T-helper 2 cell treated with Interferon-gamma antibody and Interleukin-4, amounts not matched to agents 5 μg/mL and 100 μg/mL, for 36 hours (primary cell): ENCODE measurements at regions not wholly inside any gene's neighbourhood (a gene's known extent, or its start where the extent isn't known, plus 50 kb on each side); places are given as distances from the start of the nearest gene placed in this dataset.
"Not testable (repeated sequence)": the region's sequence is repeated elsewhere in the genome, so short reads cannot be mapped to it uniquely, and the experiment has no call there.

Experiments used
- DNase-seq: peaks from one replicate; pipeline ENCODE4 v3.0.0; 2021; ENCODE audit warnings: low spot score
- H3K27ac Mint-ChIP-seq: one replicate; pipeline ENCODE4 v1.8.0; 2021; ENCODE audit warnings: mild to moderate bottlenecking, mixed read lengths
- H3K27me3 Mint-ChIP-seq: one replicate; pipeline ENCODE4 v1.8.0; 2021; ENCODE audit warnings: low read depth, mixed read lengths
- H3K36me3 Mint-ChIP-seq: one replicate; pipeline ENCODE4 v1.8.0; 2021; ENCODE audit warnings: low read depth, mixed read lengths
- H3K4me1 Mint-ChIP-seq: one replicate; pipeline ENCODE4 v1.8.0; 2021; ENCODE audit warnings: low read depth, mixed read lengths
- H3K4me3 Mint-ChIP-seq: one replicate; pipeline ENCODE4 v1.8.0; 2022; ENCODE audit warnings: mild to moderate bottlenecking, moderate library complexity, mixed read lengths
- H3K9me3 Mint-ChIP-seq: one replicate; pipeline ENCODE4 v1.8.0; 2021; ENCODE audit warnings: mixed read lengths

DNA sequence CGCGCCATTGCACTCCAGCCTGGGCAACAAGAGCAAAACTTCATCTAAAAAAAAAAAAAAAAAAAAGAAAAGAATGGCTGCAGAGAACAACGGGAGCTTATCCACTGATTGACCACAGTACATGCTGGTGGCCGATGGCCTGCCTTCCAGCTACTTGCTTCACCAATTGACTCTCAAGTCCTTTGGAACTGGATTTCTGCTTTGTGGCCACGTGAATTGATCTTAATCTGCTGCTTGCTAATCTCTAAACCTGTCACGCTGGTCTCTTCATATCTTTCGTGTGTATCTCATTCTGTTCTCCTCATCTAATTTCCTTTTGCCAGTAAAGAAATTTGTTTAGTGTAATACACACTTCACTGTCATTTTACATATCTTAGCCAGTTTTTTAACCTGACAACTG, 512.5 kb upstream of the CNTNAP5 start:
- no peak overlapping the region for H3K27ac Mint-ChIP-seq
- no peaks in the 10 kb centered on the region for H3K36me3 Mint-ChIP-seq
- no peak overlapping the region for H3K4me3 Mint-ChIP-seq
- no peaks in the 10 kb centered on the region for H3K4me1 Mint-ChIP-seq
- peaks cover 10% of the 10 kb centered on the region for H3K9me3 Mint-ChIP-seq
- H3K27me3 Mint-ChIP-seq = no peaks in the 10 kb centered on the region
- DNase-seq = no peak

GRCh38 chr2:123513351-123513750, 511.7 kb upstream of the CNTNAP5 start:
- Mint-ChIP-seq H3K36me3 (no peaks in the 10 kb centered on the region), H3K4me1 (no peaks in the 10 kb centered on the region), H3K9me3 (peaks cover 8% of the 10 kb centered on the region), H3K27ac (no peak overlapping the region), H3K27me3 (no peaks in the 10 kb centered on the region), H3K4me3 (no peak overlapping the region)
- DNase-seq = no peak

DNA sequence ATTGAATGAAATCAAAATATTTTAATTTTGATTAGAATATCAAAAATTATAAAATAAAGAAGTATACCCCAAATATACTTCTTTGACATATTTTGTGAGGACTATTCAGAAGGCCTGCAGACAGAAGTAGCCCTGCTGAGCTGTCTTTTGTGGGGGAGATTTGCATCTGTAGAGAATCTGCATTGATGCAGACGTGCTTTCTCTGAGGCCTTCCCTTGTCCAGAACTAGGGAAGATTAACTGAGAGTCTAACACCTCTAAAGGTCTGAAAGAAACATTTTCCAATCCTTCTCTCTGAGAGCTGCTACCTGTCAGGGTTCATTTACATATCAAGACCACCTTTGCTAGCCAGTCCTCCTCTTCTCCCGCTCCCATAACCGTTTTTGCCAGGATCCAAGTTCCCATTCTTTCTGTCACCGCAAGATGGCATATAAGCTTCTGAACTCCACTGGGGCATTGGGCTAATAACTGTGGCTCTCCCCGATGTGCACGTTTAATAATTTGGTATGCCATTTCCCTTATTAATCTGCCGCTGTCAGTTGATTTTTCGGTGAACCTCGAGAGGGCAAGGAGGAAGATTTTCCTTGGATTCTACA, 510.4 kb upstream of the CNTNAP5 start:
- Mint-ChIP-seq H3K4me3 (no peak overlapping the region), H3K27me3 (no peaks in the 10 kb centered on the region), H3K9me3 (peaks cover 8% of the 10 kb centered on the region), H3K36me3 (no peaks in the 10 kb centered on the region), H3K27ac (no peak overlapping the region), H3K4me1 (no peaks in the 10 kb centered on the region)
- no peak for DNase-seq

DNA sequence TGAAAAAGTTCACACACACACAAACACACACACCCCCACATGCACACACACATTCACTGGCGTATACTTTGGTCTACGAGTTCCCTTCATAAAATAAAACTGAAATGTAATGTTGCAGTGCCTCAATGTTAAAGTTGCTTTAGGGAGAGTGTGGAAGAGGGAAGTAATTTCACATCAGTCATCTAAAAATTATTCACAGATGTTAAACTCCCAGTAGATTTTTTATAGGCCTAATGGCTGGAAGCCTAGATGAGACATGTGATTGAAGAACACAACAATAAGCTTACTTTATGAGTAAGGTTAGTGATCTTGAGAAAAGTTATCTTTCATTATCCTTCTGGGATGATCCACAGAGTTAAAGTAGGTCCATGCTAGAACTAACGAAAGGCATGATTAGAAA, 506.7 kb upstream of the CNTNAP5 start:
- Mint-ChIP-seq H3K27ac (no peak overlapping the region), H3K27me3 (no peaks in the 10 kb centered on the region), H3K9me3 (peaks cover 22% of the 10 kb centered on the region), H3K4me1 (no peaks in the 10 kb centered on the region), H3K36me3 (no peaks in the 10 kb centered on the region), H3K4me3 (no peak overlapping the region)
- no peak for DNase-seq

DNA sequence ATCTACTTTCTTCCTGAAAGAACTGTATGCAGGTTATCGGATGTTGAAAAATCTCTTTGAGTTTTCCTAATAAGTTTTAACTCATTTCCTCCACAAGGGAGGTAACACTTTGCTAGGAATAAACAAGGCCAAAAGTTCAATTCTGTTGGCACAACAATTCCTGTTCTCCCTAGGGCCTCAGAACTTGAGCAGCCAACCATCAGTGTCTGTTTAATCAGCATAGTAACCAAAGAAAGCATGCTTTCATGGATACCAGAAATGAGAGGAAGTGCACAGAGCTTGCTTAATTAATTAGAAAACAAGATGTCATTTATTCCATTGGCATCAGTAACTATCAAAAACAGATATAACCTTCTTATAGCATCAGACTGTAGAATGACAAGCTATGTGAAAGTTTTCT, 503.2 kb upstream of the CNTNAP5 start:
- Mint-ChIP-seq H3K36me3 (no peaks in the 10 kb centered on the region), H3K4me3 (no peak overlapping the region), H3K9me3 (peaks cover 43% of the 10 kb centered on the region), H3K27ac (no peak overlapping the region), H3K27me3 (no peaks in the 10 kb centered on the region), H3K4me1 (no peaks in the 10 kb centered on the region)
- no peak for DNase-seq

GRCh38 chr2:123522498-123522897, 502.6 kb upstream of the CNTNAP5 start:
- not testable (repeated sequence) for H3K27me3 Mint-ChIP-seq, DNase-seq, H3K4me3 Mint-ChIP-seq, H3K27ac Mint-ChIP-seq, H3K4me1 Mint-ChIP-seq, H3K36me3 Mint-ChIP-seq
- H3K9me3 Mint-ChIP-seq = peaks cover 39% of the 10 kb centered on the region

- no peaks in the 10 kb centered on the region for H3K4me1 Mint-ChIP-seq
- H3K4me3 Mint-ChIP-seq = no peak overlapping the region
- H3K36me3 Mint-ChIP-seq = no peaks in the 10 kb centered on the region
- H3K9me3 Mint-ChIP-seq = peaks cover 57% of the 10 kb centered on the region
- H3K27me3 Mint-ChIP-seq = no peaks in the 10 kb centered on the region
- DNase-seq = no peak
- H3K27ac Mint-ChIP-seq = no peak overlapping the region
Measured at GRCh38 chr2:123528996-123529707, 495.9 kb upstream of the CNTNAP5 start.

- no peak overlapping the region for H3K4me3 Mint-ChIP-seq
- H3K36me3 Mint-ChIP-seq = no peaks in the 10 kb centered on the region
- H3K9me3 Mint-ChIP-seq = peaks cover 58% of the 10 kb centered on the region
- no peak for DNase-seq
- H3K4me1 Mint-ChIP-seq = no peaks in the 10 kb centered on the region
- no peaks in the 10 kb centered on the region for H3K27me3 Mint-ChIP-seq
- no peak overlapping the region for H3K27ac Mint-ChIP-seq
Measured at GRCh38 chr2:123530004-123530403, 495.1 kb upstream of the CNTNAP5 start.

GRCh38 chr2:123532126-123532525, 493.0 kb upstream of the CNTNAP5 start:
- no peak for DNase-seq
- Mint-ChIP-seq H3K27me3 (no peaks in the 10 kb centered on the region), H3K4me3 (no peak overlapping the region), H3K9me3 (peaks cover 52% of the 10 kb centered on the region), H3K36me3 (no peaks in the 10 kb centered on the region), H3K27ac (no peak overlapping the region), H3K4me1 (no peaks in the 10 kb centered on the region)

GRCh38 chr2:123532994-123533393, 492.1 kb upstream of the CNTNAP5 start:
- Mint-ChIP-seq H3K27me3 (no peaks in the 10 kb centered on the region), H3K4me1 (no peaks in the 10 kb centered on the region), H3K27ac (no peak overlapping the region), H3K4me3 (no peak overlapping the region), H3K36me3 (no peaks in the 10 kb centered on the region), H3K9me3 (peaks cover 54% of the 10 kb centered on the region)
- DNase-seq = no peak

DNA sequence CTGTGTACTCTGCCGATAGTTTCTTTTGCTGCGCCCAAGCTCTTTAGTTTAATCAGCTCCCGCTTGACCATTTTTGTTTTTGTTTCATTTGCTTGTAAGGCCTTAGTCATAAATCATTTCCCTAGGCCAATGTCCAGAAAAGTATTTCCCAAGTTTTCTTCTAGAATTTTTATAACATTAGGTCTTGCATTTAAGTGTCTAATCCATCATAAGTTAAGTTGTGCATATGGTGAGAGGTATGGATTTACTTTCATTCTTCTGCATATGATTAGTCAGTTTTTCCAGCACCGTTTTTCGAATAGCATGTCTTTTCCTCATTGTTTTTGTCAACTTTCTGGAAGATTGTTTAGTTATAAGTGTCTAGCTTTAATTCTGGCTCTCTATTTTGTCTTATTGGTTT, 484.8 kb upstream of the CNTNAP5 start:
- Mint-ChIP-seq H3K27me3 (no peaks in the 10 kb centered on the region), H3K9me3 (peaks cover 51% of the 10 kb centered on the region), H3K36me3 (no peaks in the 10 kb centered on the region), H3K4me3 (no peak overlapping the region), H3K27ac (no peak overlapping the region), H3K4me1 (no peaks in the 10 kb centered on the region)
- no peak for DNase-seq

DNA sequence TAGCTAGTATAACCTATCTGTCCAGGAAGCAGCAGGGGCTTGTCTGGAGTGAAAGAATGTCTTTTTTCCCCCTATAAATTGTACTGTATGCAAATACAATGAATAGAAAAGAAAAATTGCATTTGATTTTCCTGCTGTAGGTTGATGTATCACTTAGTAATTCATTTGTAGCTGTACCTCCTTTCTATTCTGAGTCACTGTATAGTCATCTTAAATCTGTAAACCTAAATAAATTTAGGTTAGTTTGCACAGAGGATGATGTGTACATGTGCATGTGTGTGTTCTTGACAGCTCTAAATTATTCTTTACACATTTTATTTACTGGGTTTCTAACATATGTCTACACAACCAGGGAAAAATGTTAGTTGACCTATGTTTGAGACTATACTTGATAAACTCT, 478.7 kb upstream of the CNTNAP5 start:
- DNase-seq = no peak
- Mint-ChIP-seq H3K4me3 (no peak overlapping the region), H3K27ac (no peak overlapping the region), H3K4me1 (no peaks in the 10 kb centered on the region), H3K36me3 (no peaks in the 10 kb centered on the region), H3K9me3 (peaks cover 38% of the 10 kb centered on the region), H3K27me3 (no peaks in the 10 kb centered on the region)

DNA sequence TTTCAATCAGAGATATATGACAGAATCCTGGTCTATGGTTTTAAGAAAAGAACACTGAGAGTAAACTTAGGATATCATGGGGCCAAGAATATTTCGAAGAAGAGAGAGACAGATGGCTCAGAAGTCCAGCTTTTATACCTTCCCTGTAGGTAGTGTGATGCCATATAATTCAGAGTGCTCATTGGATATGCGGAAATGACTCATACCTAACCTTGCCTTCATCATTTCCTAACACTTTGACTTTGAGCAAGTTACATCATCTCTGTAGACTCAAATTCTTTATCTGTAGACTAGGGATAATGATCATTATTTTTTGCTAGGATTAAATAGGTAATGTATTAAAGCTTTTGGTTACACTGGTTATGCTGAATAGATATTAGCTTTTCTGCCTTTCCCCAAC, 461.6 kb upstream of the CNTNAP5 start:
- no peak for DNase-seq
- Mint-ChIP-seq H3K27me3 (no peaks in the 10 kb centered on the region), H3K27ac (no peak overlapping the region), H3K9me3 (peaks cover 39% of the 10 kb centered on the region), H3K36me3 (no peaks in the 10 kb centered on the region), H3K4me1 (no peaks in the 10 kb centered on the region), H3K4me3 (no peak overlapping the region)

- Mint-ChIP-seq H3K4me3 (no peak overlapping the region), H3K9me3 (peaks cover 32% of the 10 kb centered on the region), H3K27me3 (no peaks in the 10 kb centered on the region), H3K36me3 (no peaks in the 10 kb centered on the region), H3K4me1 (no peaks in the 10 kb centered on the region), H3K27ac (no peak overlapping the region)
- DNase-seq = no peak
Measured at GRCh38 chr2:123566291-123566946, 458.7 kb upstream of the CNTNAP5 start.
